Brain microvascular endothelial cell (primary cell): ENCODE measurements at regions not wholly inside any gene's neighbourhood (a gene's known extent, or its start where the extent isn't known, plus 50 kb on each side); places are given as distances from the start of the nearest gene placed in this dataset.

Experiments used
- DNase-seq: peaks from one replicate; pipeline ENCODE4 v3.0.0-alpha.2; 2020
- H3K27ac ChIP-seq: fragments of 250-450 bp; sonication (Bioruptor Pico); 2 replicates; pipeline ENCODE4 v1.5.1; 2020; ENCODE audit warnings: mild to moderate bottlenecking, moderate library complexity
- H3K27me3 ChIP-seq: fragments of 250-450 bp; sonication (Bioruptor Pico); replicated peaks from 2 replicates; pipeline ENCODE4 v1.5.1; 2020; ENCODE audit warnings: mild to moderate bottlenecking
- H3K36me3 ChIP-seq: fragments of 250-450 bp; sonication (Bioruptor Pico); replicated peaks from 2 replicates; pipeline ENCODE4 v1.5.1; 2020; ENCODE audit warnings: mild to moderate bottlenecking
- H3K4me3 ChIP-seq: 2 replicates; pipeline ENCODE4 v1.5.1; 2011; ENCODE audit warnings: low read depth, mild to moderate bottlenecking, control low read depth, low read length, moderate library complexity
- CTCF ChIP-seq: IDR thresholded peaks from 2 replicates; pipeline ENCODE4 v1.5.1; 2011; ENCODE audit warnings: low read depth, mild to moderate bottlenecking, moderate library complexity, low read length, control low read depth, inconsistent platforms; ENCODE audit errors: missing control alignments
- in situ Hi-C: cut with HindIII; loops from 2 replicates; pipeline ENCODE4 v1.10.0; 2017; ENCODE audit warnings: low sequenced_read_pairs, low pct_ligation_motif_present

GRCh38 chr12:114827461-114827860, 143.5 kb upstream of the TBX3 start:
- DNase-seq: no peak
- in situ Hi-C loops: no loop called here

GRCh38 chr12:114826244-114826643, 142.3 kb upstream of the TBX3 start:
- no peak overlapping the region for H3K27ac ChIP-seq
- no peak for TF ChIP-seq CTCF
- in situ Hi-C loops: no loop called here
- H3K27me3 ChIP-seq: no peaks in the 10 kb centered on the region
- no peak for DNase-seq
- H3K36me3 ChIP-seq: no peaks in the 10 kb centered on the region
- no peak overlapping the region for H3K4me3 ChIP-seq

More at GRCh38 chr12:114827461-114827860, 143.5 kb upstream of the TBX3 start:
- Histone ChIP-seq H3K27ac (no peak overlapping the region), H3K4me3 (no peak overlapping the region), H3K36me3 (no peaks in the 10 kb centered on the region), H3K27me3 (no peaks in the 10 kb centered on the region)
- TF ChIP-seq CTCF: no peak

GRCh38 chr12:114823724-114824123, 139.7 kb upstream of the TBX3 start:
- DNase-seq: no peak
- H3K27ac ChIP-seq: no peak overlapping the region
- H3K27me3 ChIP-seq: no peaks in the 10 kb centered on the region
- no peak for TF ChIP-seq CTCF
- in situ Hi-C loops: no loop called here
- H3K36me3 ChIP-seq: no peaks in the 10 kb centered on the region
- no peak overlapping the region for H3K4me3 ChIP-seq

GRCh38 chr12:114821570-114821969, 137.6 kb upstream of the TBX3 start:
- no peaks in the 10 kb centered on the region for H3K27me3 ChIP-seq
- no peak for DNase-seq
- in situ Hi-C loops: no loop called here
- H3K4me3 ChIP-seq: no peak overlapping the region
- H3K36me3 ChIP-seq: no peaks in the 10 kb centered on the region
- TF ChIP-seq CTCF: no peak
- no peak overlapping the region for H3K27ac ChIP-seq

- no peak for TF ChIP-seq CTCF
- Histone ChIP-seq H3K4me3 (no peak overlapping the region), H3K27me3 (no peaks in the 10 kb centered on the region), H3K27ac (no peak overlapping the region), H3K36me3 (no peaks in the 10 kb centered on the region)
- in situ Hi-C loops: no loop called here
- DNase-seq: no peak
These were observed 136.8 kb upstream of the TBX3 start for GRCh38 chr12:114820796-114821195.
